Suprapubic skin (tissue), 3 donors: ENCODE measurements at regions not wholly inside any gene's neighbourhood (a gene's known extent, or its start where the extent isn't known, plus 50 kb on each side); places are given as distances from the start of the nearest gene placed in this dataset.

Experiments
- CTCF ChIP-seq, 2 donors: fragments of 200-600 bp in 1 of 2; fragments of 450-650 bp in 1 of 2; sonication (generic) in 1 of 2; IDR thresholded peaks; one replicate each; pipeline ENCODE4 v1.5.1; 2016 to 2019; ENCODE audit warnings: antibody characterized with exemption in 2 of 2, mild to moderate bottlenecking in 1 of 2, moderate library complexity in 1 of 2
- EP300 ChIP-seq: sonication (generic); formaldehyde crosslinking; IDR thresholded peaks from one replicate; pipeline ENCODE4 v1.6.1; 2017; ENCODE audit warnings: antibody characterized with exemption
- POLR2A ChIP-seq, 2 donors: fragments of 450-650 bp; IDR thresholded peaks; one replicate each; pipeline ENCODE4 v1.6.1; 2017; ENCODE audit warnings: antibody characterized with exemption in 2 of 2, mild to moderate bottlenecking in 2 of 2, moderate library complexity in 2 of 2

GRCh38 chr2:21420553-21421335, 297.0 kb downstream of the TDRD15 start:
- no peak for TF ChIP-seq POLR2A (IDR thresholded peaks at IDR 0.05)
- TF ChIP-seq CTCF (IDR thresholded peaks at IDR 0.05), result no peak
- no peak for TF ChIP-seq EP300
